Left ventricle myocardium inferior (tissue), 1 donor: ENCODE measurements at regions not wholly inside any gene's neighbourhood (a gene's known extent, or its start where the extent isn't known, plus 50 kb on each side); places are given as distances from the start of the nearest gene placed in this dataset.

Experiments
- DNase-seq: peaks from one replicate; pipeline ENCODE4 v3.0.0-alpha.2; 2020
- H3K27ac ChIP-seq: fragments of 200-600 bp; replicated peaks from 2 replicates; pipeline ENCODE4 v1.8.0; 2021
- H3K27me3 ChIP-seq: fragments of 200-600 bp; 2 replicates; pipeline ENCODE4 v1.8.0; 2021; ENCODE audit warnings: low read depth
- H3K36me3 ChIP-seq: fragments of 200-600 bp; 2 replicates; pipeline ENCODE4 v1.8.0; 2021
- H3K4me1 ChIP-seq: fragments of 200-600 bp; 2 replicates; pipeline ENCODE4 v1.8.0; 2021
- H3K4me3 ChIP-seq: fragments of 200-600 bp; 2 replicates; pipeline ENCODE4 v1.8.0; 2021; ENCODE audit warnings: mild to moderate bottlenecking, moderate library complexity
- H3K9me3 ChIP-seq: fragments of 200-600 bp; replicated peaks from 2 replicates; pipeline ENCODE4 v1.8.0; 2021
- CTCF ChIP-seq: fragments of 200-600 bp; IDR thresholded peaks from 2 replicates; pipeline ENCODE4 v1.8.0; 2021; ENCODE audit warnings: antibody characterized with exemption, mild to moderate bottlenecking, borderline replicate concordance
- intact Hi-C: fragments of 100-400 bp; cut with micrococcal nuclease; formaldehyde crosslinking; loops from one replicate; pipeline ENCODE4 v1.11.0; 2022
- donor health status: DM: no; HTN: yes; CAD: no; lungs with severe emphysema.

DNA sequence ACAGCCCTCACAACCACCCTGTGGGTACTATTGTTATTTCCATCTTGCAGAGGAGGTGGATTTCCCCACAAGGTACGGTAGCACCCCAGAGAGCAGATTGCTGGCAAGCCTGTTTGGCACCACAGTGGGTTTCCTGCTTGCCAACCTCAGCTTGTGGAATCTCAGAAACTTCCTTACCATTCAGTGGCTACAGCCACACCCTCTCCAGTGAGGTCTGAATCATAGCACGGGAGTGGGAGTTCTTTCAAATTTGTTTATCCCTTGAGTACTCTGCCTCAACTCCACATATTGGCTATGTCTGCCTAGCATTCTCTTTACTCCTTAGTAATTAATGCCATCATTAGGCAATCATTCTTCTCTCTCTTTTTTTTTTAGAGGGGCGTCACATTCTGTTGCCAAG lies 162.1 kb downstream of the PTPRU start:
- intact Hi-C loops = no loop called here
- no peaks in the 10 kb centered on the region for H3K36me3 ChIP-seq
- peaks cover 29% of the 10 kb centered on the region for H3K27me3 ChIP-seq
- DNase-seq = no peak
- no peak overlapping the region for H3K4me3 ChIP-seq
- peaks cover 16% of the 10 kb centered on the region for H3K9me3 ChIP-seq
- H3K27ac ChIP-seq = no peak overlapping the region
- H3K4me1 ChIP-seq = no peaks in the 10 kb centered on the region
- TF ChIP-seq CTCF = no peak

- H3K4me1 ChIP-seq = no peaks in the 10 kb centered on the region
- H3K36me3 ChIP-seq = no peaks in the 10 kb centered on the region
- intact Hi-C loops = no loop called here
- H3K9me3 ChIP-seq = peaks cover 16% of the 10 kb centered on the region
- DNase-seq = no peak
- no peak overlapping the region for H3K27ac ChIP-seq
- TF ChIP-seq CTCF = no peak
- H3K4me3 ChIP-seq = no peak overlapping the region
- H3K27me3 ChIP-seq = peaks cover 29% of the 10 kb centered on the region
Observed at GRCh38 chr1:29397981-29398380, 161.7 kb downstream of the PTPRU start.

GRCh38 chr1:29397256-29397590 lies 160.9 kb downstream of the PTPRU start:
- no peak for DNase-seq
- Histone ChIP-seq H3K4me3 (no peak overlapping the region), H3K9me3 (peaks cover 16% of the 10 kb centered on the region), H3K36me3 (no peaks in the 10 kb centered on the region), H3K27me3 (peaks cover 33% of the 10 kb centered on the region), H3K27ac (no peak overlapping the region), H3K4me1 (no peaks in the 10 kb centered on the region)
- no peak for TF ChIP-seq CTCF
- intact Hi-C loops = no loop called here

- TF ChIP-seq CTCF = no peak
- intact Hi-C loops = no loop called here
- Histone ChIP-seq H3K4me1 (no peaks in the 10 kb centered on the region), H3K9me3 (peaks cover 16% of the 10 kb centered on the region), H3K27me3 (peaks cover 39% of the 10 kb centered on the region), H3K4me3 (no peak overlapping the region), H3K27ac (no peak overlapping the region), H3K36me3 (no peaks in the 10 kb centered on the region)
- no peak for DNase-seq
Observed at GRCh38 chr1:29396438-29397255, 160.3 kb downstream of the PTPRU start.

DNA sequence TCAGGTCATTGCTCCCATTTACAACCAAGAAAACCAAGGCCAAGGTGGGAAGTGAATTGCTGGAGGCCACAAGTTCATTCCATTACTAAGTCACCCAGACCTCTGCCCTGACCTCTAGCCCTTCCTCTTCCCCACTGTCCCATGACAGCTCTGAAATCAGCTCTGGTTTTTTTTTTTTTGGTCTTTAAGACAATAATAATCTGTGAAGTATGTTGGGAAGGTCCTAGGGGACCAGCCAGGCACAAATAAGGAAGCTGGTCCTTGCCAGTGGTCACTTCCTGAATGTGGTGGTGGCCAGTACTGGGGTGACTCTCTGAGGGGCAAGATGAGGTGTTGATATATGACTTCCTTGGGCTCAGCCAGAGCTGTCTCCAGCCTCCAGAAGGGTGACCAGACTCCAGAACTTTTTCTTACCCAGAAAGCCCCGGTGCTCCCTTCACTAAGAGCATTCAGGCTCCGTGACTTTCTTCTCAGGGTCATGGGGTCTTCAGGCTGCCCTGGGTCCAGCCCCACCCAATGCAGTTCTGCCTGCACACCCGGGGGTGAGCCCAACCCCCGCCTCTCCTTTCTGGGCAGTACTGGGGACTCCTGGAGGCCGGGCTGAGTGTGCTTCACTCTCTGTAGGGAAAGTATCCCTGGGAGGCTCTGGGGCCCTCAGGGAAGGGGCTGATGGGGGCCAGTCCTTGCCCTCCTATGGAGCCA lies 159.6 kb downstream of the PTPRU start:
- no peak for DNase-seq
- intact Hi-C loops = no loop called here
- H3K4me3 ChIP-seq = no peak overlapping the region

More for the DNA sequence above, 159.6 kb downstream of the PTPRU start:
- Histone ChIP-seq H3K4me1 (no peaks in the 10 kb centered on the region), H3K36me3 (no peaks in the 10 kb centered on the region), H3K27ac (no peak overlapping the region), H3K9me3 (peaks cover 16% of the 10 kb centered on the region), H3K27me3 (peaks cover 47% of the 10 kb centered on the region)
- no peak for TF ChIP-seq CTCF
